Activated effector memory CD4-positive, alpha-beta T cell treated with anti-CD3 and anti-CD28 coated beads, Interleukin-2, amount 50 U/mL, for 16 hours (primary cell): ENCODE measurements at regions not wholly inside any gene's neighbourhood (a gene's known extent, or its start where the extent isn't known, plus 50 kb on each side); places are given as distances from the start of the nearest gene placed in this dataset.

Source experiments
- DNase-seq: peaks from one replicate; pipeline ENCODE4 v3.0.0-alpha.2; 2020

DNA sequence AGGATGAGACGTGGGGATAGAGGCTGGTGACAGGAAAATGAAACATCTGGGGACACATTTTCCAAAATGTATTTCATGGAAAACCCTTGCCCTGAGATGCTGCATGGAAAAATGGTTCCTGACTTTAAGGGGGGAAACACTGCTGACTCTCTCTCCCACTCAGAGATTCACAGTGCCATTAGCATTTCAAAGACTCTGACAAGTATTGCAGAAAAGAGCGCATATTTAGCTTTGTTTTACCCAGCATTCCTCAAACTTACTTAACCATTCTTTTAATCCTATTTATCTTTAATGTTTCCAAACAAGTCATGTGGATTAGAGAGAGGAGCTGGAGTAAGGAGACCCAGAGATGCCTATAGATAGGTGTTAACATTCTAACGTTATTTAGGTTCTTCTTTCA, 141.8 kb upstream of the DYRK2 start:
- DNase-seq = no peak

DNA sequence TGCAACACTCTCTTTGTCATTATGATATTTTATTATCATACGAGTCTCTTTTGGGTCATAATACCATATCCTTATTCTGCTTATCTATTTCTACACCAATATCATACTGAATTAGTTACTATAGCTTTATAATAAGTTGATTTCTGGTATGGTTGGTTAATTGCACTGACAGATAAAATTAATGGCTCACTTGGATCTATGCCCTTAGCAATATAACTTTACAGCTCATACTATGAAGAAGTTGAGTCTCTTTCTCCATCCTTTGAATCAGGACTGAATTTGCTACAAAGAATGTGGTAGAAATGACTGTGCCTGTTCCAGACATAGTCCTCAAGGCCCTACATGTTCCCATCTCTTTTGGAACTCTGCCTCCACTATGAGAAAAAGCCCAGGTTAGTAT, 139.7 kb upstream of the DYRK2 start:
- no peak for DNase-seq

DNA sequence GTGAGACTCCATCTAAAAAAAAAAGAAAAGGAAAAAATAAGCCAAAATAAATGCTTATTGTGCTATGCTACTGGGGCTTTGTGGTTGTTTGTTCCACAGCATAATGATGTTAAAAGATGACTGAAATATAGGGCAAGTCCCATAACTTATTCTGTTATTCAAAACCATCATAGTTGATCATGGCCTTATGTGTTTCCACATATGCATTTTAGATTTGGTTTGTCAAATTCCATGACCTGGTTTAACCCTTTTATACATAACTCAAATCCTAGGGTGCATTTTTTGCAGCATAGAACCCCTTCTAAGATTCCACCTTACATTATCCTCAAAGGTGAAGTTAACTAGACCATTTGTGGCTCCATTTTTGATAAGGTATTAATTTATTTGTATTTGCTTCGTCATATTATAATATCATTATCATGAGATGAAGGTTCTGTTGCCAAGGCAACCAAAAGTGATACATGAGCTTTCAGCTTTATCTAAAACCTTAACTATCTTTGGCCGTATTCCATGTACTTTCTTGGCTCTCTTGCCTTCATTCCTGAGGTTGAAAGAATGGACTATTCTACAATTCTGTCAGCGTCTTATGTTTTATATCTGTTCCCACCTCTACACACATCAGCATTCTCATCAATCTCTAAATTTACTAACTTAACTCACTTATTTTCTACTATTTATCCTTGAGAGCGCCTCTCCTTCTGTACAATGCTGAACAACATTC, 138.7 kb upstream of the DYRK2 start:
- DNase-seq = no peak

DNA sequence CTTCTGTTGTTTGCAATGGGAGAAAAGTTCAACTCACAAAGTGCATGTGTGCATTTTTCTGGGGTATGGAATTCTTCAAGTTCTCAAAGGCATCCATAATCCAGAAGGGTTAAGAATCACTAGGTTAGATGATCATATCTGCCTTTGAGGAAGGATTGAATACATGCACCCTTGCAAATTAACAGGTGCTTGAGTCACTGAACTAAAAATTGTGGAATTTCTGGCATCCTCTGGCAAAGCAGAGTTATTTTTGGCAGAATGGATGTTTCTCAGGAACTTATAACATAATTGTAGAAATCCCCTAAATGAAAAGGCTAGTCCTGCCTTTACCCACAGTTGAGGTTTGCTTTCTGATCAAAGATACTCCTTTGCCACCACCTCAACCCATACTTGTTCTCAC, 136.5 kb upstream of the DYRK2 start:
- no peak for DNase-seq

DNA sequence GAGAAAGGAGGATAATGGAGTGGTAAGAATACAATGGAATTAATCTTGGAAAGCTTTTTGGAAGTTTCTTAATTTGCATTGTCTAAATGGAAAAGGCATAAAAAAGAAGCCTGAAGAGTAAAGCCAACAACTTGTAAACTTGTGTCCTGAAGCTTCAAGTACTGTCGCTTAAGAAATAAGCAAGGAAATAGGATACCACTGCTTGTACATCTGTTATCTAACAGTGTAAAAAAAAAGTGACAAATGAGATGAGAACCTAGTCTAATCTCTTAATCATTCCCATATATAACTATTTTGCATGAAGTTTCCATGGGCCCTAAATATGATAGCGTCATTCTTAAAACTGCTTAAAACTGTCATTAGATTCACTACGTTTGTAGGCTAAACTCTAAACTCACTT, 134.0 kb upstream of the DYRK2 start:
- no peak for DNase-seq

DNA sequence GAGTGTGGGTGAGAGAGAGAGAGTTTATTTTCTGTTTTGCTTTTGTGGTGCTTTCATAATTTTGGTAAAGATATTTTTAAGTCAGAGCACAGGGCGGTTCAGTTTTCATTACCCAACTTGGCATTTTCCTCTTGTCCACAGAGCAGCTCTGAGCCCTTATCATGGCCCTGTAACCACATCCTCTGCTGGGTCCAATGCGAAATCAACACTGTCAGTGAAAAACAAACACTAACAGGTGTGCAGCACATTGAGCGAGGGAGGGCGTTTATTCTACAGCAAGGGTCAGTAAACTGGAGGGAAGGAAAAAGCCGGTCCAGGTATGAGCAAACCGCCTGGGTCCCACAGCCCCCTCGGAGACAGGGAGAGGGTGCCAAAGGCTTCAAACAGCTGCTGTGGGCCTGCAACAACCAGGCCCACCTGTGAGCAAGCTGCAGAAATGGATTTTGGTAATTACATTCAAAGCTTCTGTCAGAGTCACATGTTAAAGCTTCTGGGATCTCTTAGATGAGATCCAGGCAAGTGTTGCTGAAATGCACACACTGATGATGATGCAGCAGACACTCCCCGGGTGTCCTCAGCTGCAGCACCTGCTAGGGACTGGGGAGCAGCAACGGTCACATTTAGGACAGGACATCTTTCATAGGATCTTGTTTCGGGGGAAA, 132.7 kb upstream of the DYRK2 start:
- DNase-seq = peak; percentile 70

DNA sequence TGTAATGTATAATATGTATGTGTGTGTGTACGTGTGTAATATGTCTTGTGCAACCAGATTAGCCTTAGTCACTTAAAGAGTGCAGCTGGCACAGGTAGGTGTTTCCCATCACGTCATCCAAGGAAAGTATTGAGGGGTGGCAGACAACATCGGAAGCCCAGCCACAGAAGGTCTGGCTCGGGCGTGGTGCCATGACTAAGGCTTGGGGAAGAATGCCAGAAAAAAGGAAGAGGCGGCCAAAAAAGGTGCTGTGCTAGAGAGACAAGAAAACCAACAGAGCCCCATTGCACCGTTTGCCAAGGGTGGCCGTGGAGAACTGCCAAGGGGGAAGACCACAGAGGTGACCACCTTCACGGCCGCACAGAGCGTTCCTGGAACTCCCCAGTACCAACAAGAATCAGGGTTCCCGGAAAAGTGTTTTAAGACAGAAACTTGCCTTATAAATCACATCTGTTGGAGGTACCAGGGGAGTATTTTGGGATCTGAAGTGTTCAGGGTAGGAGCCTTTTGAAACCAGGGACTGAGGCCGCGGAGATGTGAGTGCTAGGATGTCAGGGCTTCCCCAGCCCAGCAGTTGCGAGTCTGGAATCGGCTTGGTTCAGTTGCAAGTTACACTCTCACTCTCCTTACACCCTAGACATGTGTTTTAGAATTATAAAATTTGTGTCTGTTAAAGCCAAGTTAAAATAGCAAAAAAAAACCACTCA, 131.2 kb upstream of the DYRK2 start:
- DNase-seq = no peak

DNA sequence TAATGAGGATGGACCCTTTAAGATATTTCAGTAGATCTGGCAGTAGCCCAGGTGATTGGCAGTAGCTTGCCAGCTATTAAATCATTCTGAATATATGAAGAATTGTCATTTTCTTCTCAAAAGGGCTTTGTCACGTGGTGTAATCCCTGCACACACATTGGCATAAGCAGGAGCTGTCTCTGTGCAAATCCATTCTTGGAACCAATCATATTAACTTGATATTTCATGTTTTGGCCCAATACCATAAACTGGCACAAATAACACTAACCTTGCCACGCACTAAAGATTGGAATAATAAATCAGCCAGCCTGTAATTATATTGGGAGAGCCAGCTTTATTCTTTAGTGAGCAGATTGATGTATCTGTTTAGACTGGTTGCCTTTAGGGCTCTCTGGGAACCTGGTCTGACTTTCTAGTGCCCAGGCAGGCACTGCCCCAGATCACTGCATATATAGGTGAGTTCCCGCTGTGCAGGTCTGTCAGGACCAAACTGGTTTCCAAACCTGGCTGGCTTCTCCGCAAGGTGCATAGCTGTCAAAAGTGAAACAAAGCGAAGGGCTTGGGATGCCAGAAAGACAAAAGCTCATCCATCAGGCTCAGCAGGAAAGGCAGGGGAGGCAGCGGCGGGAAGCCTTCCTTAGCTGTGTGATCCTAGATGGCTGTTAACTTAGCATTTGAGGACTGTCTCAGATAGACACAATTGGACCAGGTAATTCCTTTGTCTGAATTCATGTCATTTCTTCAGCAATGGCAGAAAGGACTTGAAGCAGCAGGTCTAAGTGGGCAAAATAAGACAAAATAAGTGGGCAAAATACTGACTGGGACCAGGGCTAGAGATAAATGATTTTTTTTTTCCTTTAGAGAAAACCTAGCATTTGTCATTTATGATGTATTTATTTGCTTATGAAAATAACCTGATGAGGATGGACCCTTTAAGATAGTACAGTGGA, 128.8 kb upstream of the DYRK2 start:
- DNase-seq = no peak

DNA sequence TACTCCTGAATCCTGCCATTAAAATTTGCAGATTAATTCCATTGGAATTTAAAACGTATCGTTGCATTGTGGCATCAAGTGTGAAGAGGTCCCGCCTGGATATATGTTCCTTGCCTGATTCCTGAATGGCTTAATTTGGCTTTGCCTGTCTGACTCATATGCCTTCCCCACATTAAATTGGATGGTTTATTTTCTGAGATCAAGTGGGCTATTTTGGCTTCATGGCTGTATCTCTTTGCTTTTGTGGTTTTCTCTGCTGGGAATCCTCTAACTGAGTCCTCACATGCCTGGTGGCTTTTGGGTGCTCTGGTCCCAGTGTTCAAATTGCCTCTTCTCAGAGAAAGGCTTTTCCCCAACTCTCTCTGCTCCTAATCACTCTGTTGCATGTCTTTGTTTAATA, 127.9 kb upstream of the DYRK2 start:
- no peak for DNase-seq

DNA sequence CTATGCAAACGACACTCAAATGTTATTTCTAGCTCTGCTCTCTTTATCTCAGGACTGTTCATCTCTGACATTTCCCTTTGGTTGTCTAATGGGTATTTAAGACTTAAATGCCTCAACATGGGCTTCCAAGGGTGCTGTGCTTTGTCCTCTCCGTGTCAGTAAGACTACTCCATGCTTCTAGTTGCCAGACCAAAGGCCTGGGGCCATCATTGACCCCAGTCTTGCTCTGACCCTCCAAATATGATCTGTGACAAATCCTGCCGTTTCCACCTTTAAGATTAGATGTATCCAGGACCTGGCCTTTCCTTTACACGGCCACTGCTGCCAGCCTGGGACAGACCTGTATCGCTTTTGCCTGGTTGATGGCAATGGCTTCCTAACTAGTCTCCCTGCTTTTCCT, 126.3 kb upstream of the DYRK2 start:
- no peak for DNase-seq

DNA sequence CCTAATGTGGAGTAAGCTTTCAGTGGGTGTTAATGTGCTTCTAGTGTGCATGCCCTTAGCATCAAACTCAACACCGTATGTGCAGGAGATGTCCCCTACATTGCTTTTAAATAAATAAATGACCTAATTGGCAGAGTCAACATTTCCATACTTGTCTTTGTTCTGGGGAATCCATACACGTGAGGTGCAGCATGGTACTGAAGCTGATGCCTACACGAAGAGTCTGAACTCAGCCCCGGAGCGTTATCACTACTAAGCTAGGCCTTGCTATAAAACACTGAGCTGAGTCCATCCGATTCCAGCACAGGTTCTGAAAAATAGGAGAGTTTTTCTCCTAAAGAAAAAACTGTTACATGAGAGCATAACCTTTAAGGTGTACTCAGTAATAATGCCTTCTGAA, 125.0 kb upstream of the DYRK2 start:
- DNase-seq = no peak

DNA sequence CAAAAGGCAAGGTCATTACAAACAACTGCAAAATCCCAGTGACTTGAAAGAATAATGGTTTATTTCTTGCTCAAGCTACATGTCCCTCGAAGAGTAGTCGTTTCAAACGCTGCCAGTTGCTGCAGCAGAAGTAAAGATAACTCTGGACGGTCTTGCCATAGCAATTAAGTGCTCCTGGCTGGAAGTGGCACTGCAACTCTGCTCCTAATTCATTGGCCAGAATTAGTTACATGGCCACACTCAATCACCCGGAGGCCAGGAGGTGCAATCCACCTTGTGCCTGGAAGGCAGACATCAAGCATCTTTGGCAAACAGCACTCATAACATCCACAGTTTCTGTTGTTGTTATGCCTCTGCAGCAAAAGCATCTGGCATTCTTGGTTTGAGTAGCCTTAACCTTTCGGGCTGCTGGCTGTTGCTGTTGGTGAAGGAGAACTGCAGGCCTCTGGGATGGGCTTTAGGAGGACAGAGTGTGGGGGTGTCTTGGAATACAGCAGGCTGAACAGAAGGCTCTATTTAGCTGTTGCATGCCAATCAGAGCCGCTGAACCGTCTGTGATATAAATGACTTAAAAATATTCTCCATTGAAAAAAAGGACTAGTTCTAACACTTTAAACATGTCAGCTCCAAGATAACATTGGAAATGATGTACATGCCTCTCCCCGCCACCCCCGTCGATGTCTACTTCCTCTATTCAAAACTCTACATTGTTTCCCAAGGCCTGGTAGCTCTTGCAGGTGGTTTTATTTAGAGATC, 123.5 kb upstream of the DYRK2 start:
- no peak for DNase-seq

DNA sequence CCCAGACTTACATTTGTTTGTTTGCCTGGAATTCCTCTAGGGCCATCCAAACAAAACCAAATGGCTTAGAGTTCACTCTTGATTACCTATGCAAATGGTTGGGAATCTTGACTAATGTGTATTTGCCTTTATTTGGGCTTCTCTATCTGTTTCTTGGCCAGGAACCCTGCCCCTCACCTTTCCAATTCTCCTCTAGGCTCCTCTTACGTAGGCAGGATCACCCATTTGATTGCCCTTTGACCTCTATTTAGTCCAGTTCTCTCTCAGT, 123.0 kb upstream of the DYRK2 start:
- no peak for DNase-seq

DNA sequence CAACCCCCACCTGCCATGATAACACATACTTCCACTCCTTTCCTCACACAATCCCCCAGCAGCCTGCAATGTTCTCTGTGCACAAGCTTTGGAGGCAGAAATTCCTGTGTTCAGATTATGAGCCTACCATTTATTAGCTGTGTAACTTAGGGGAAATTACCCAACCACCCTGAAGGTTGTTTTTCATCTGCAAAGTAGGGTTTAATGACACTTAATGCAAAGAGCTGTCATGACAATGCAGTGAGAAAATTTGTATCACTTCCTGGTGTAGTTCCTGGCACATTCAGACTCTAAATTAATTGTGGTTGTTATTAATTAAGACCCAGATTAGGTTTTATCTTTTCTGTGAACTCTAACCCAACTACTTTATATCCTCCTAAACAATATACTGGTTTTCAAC, 122.4 kb upstream of the DYRK2 start:
- no peak for DNase-seq

DNA sequence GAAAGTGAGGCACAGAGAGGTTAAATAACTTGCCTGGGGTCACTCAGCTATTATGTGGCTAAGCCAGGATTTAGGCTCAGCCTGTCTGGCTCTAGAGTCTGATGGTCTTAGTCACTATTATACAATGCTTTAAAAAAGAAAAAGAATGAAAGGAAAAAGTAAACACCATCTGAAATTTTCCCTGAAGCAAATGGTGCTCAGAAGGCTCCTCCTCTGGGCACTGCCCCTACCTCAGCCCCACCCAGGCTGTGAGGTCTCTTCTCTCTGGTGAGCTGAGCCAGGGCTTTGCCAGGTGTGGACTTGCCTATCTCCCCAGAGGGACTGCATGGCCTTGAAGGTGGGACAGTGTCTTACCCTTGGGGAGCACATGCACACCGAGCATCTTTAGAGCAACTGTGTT, 117.5 kb upstream of the DYRK2 start:
- DNase-seq = no peak

DNA sequence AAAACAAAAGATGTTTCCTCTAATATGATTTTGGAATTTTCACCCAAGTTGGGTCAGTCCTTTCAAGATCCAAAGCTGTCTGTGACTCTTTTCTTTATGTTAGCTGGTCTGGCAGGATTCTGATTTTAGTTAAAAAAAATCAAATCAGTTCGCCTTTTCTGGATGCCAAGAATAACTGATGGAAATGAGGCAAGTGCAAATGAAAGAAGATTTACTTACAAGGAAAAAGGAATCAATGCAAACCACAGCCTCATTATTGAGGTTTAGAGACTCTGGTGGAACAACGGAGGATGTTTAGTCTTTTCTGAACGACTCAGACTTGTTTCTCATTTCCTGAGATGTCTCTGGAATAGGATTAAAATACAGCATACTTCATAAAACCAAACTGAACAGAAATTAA, 117.0 kb upstream of the DYRK2 start:
- DNase-seq = no peak

DNA sequence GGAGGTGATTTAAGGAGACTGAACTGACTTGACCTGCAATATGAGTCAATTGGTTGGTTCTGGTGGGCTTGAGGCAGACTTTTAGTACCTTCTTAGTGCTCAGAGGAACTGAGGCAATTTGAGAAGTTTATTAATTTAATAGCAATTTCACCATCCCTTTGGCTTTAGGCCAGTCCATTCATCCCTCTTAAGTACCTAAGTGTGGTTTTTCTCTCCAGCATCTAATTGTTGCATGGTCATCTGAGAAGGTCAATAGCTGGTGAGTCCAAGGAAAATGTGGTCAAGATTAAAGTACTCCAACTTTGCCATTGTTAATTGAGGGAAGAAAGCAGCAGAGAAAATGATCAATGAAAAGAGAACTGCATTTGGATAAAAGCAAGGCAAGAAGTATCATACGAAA, 115.4 kb upstream of the DYRK2 start:
- DNase-seq = no peak

DNA sequence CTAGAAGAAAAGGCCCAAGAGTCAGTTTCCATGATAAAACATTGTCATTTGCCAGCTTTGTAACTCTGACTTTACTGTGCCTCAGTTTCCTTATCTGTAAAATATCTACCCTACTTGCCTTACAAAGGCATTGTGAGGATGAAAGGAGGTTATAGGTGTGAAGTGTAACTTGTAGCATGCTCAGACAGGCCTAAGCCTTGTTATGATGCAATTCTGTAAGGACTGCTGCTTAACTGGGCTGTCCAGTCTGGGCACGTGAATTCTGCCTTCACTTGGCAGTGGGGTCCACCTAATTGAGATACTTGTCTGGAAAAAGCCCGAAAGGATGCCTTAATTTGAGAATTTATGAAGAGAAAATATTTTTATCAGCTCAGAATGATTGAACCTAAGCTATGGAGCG, 114.5 kb upstream of the DYRK2 start:
- DNase-seq = no peak

DNA sequence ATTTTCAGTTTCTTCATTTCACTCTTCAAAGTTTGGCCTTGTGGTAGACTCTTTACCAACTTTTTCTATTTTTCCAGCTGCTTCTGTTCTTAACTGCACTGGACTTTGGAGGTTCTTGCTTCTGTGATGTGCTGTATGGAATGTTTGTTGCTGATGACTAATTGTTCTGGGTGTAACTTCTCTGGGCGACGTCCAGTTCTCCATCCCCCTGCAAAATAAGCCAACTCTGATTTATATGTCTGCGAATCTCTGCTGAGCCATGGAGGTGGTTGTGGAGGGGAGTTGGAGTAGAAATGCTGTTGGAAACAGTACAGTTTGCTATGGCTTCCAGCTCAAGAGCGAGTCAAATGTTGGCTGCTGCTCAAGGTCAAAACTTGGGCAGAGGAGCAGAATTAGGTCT, 113.9 kb upstream of the DYRK2 start:
- no peak for DNase-seq

DNA sequence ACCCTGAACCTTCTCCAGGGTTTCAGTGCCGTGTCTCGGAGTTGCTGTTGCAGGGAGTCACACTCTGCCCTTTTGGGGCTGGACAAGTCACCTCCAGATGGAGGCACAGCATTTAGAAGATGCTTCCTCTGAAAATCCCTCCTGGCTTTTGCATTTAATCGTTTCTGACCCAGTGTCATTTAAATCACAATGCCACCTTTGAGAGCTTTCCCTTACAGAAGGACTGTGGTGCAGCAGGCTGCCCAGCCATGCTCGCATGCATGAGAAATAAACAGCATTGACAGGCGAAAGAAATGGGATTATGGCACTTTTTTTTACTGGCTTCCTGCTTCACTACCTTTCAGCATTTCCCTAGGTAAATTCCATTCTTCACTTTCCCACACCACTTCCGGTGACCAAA, 113.4 kb upstream of the DYRK2 start:
- DNase-seq = no peak

DNA sequence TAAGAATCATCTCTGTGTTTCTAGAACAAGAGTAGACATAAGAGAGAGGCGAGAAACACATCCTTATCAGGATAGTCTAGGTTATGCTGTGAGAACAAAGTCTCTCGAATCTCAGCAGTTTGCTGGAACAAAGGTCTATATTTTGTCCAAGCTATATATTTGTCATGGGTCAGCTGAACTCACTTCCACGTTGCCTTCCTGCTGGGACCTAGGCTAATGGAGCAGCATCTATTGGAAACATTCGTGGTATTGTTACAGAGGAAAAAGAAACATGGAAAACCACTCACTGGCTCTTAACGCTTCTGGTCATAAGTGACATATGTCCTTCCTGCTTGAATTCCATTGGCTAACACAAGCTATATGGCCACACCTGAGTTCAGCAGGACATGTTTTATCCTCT, 112.6 kb upstream of the DYRK2 start:
- no peak for DNase-seq

DNA sequence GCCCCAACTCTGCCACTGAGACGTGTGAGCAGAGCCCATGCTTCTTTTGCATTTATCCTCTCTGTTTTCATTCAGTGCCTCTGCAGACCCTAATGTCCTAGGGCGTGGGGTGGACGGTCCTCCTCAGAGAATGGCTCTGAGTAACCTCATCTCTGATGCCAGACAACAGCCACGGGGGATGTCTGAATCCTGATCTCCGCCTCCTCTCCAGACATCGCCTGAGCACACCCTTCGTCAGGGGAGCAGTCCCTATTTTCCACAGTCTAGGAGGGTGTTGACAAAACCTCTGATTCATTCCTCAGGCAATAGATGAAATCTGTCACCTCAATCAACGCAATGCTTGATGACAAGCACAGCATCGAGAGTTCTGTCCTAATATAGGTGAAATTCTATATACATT, 109.2 kb upstream of the DYRK2 start:
- no peak for DNase-seq

DNA sequence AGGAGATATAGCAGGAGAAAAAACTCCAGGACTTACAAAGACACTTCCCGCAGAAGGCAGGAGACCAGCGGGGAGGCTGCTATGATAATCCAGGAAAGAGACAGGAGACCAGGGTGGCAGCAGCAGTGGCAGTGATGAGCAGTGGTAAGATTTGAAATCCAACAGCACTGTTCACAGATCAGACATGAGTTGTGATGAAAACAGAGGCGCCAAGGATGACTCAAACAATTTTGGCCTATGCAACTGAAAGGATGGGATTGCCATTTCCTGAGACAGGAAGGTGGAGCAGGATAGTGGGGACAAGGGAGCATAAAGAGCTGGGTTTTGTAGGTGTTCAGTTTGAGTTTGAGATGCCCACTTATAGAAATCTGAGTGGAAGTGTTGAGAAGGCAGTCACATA, 108.6 kb upstream of the DYRK2 start:
- no peak for DNase-seq
